H1 (cell line): ENCODE measurements at regions not wholly inside any gene's neighbourhood (a gene's known extent, or its start where the extent isn't known, plus 50 kb on each side); places are given as distances from the start of the nearest gene placed in this dataset.

Source experiments
- GABPA ChIP-seq: IDR thresholded peaks from 2 replicates; pipeline ENCODE4 v1.6.1; 2011; ENCODE audit warnings: mild to moderate bottlenecking, low read length, moderate library complexity, borderline replicate concordance; ENCODE audit not compliant: insufficient read depth
- GTF2F1 ChIP-seq: IDR thresholded peaks from 2 replicates; pipeline ENCODE4 v1.6.1; 2012; ENCODE audit warnings: low read depth, low read length, improper control_type of control experiment, borderline replicate concordance
- TF ChIP-seq, protein P1 (sequence below): fragments of 300-600 bp; sonication (generic); IDR thresholded peaks from 2 replicates; pipeline ENCODE4 v1.7.1; 2012; ENCODE audit warnings: low read length, moderate library complexity, mild to moderate bottlenecking, inconsistent platforms; ENCODE audit not compliant: insufficient replicate concordance

DNA sequence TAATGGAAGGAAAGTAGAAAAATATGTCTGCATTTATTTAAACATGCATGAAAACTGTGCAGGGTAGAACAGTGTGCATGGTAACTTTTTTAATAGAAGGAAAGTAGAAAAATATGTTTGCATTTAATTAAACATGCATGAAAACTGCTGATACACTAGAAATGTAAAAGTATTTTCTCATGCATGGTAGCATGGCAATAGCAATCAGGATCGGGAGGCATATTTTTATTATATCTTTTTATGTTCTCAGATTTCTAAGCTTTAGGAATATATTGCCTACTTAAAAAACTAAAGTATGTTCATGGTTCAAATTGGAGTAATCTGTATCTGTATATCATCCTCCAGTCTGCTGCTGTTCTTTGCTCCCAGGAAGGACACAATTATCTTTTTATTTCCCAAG, 1468.9 kb upstream of the GBE1 start (continued):
- TF ChIP-seq, protein P1, sequence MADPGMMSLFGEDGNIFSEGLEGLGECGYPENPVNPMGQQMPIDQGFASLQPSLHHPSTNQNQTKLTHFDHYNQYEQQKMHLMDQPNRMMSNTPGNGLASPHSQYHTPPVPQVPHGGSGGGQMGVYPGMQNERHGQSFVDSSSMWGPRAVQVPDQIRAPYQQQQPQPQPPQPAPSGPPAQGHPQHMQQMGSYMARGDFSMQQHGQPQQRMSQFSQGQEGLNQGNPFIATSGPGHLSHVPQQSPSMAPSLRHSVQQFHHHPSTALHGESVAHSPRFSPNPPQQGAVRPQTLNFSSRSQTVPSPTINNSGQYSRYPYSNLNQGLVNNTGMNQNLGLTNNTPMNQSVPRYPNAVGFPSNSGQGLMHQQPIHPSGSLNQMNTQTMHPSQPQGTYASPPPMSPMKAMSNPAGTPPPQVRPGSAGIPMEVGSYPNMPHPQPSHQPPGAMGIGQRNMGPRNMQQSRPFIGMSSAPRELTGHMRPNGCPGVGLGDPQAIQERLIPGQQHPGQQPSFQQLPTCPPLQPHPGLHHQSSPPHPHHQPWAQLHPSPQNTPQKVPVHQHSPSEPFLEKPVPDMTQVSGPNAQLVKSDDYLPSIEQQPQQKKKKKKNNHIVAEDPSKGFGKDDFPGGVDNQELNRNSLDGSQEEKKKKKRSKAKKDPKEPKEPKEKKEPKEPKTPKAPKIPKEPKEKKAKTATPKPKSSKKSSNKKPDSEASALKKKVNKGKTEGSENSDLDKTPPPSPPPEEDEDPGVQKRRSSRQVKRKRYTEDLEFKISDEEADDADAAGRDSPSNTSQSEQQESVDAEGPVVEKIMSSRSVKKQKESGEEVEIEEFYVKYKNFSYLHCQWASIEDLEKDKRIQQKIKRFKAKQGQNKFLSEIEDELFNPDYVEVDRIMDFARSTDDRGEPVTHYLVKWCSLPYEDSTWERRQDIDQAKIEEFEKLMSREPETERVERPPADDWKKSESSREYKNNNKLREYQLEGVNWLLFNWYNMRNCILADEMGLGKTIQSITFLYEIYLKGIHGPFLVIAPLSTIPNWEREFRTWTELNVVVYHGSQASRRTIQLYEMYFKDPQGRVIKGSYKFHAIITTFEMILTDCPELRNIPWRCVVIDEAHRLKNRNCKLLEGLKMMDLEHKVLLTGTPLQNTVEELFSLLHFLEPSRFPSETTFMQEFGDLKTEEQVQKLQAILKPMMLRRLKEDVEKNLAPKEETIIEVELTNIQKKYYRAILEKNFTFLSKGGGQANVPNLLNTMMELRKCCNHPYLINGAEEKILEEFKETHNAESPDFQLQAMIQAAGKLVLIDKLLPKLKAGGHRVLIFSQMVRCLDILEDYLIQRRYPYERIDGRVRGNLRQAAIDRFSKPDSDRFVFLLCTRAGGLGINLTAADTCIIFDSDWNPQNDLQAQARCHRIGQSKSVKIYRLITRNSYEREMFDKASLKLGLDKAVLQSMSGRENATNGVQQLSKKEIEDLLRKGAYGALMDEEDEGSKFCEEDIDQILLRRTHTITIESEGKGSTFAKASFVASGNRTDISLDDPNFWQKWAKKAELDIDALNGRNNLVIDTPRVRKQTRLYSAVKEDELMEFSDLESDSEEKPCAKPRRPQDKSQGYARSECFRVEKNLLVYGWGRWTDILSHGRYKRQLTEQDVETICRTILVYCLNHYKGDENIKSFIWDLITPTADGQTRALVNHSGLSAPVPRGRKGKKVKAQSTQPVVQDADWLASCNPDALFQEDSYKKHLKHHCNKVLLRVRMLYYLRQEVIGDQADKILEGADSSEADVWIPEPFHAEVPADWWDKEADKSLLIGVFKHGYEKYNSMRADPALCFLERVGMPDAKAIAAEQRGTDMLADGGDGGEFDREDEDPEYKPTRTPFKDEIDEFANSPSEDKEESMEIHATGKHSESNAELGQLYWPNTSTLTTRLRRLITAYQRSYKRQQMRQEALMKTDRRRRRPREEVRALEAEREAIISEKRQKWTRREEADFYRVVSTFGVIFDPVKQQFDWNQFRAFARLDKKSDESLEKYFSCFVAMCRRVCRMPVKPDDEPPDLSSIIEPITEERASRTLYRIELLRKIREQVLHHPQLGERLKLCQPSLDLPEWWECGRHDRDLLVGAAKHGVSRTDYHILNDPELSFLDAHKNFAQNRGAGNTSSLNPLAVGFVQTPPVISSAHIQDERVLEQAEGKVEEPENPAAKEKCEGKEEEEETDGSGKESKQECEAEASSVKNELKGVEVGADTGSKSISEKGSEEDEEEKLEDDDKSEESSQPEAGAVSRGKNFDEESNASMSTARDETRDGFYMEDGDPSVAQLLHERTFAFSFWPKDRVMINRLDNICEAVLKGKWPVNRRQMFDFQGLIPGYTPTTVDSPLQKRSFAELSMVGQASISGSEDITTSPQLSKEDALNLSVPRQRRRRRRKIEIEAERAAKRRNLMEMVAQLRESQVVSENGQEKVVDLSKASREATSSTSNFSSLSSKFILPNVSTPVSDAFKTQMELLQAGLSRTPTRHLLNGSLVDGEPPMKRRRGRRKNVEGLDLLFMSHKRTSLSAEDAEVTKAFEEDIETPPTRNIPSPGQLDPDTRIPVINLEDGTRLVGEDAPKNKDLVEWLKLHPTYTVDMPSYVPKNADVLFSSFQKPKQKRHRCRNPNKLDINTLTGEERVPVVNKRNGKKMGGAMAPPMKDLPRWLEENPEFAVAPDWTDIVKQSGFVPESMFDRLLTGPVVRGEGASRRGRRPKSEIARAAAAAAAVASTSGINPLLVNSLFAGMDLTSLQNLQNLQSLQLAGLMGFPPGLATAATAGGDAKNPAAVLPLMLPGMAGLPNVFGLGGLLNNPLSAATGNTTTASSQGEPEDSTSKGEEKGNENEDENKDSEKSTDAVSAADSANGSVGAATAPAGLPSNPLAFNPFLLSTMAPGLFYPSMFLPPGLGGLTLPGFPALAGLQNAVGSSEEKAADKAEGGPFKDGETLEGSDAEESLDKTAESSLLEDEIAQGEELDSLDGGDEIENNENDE = no peak
- TF ChIP-seq GTF2F1 = no peak
- no peak for TF ChIP-seq GABPA
- TF ChIP-seq, all 59 proteins: peak for 0
